Trophoblast cell (in vitro differentiated cells and primary cell): ENCODE measurements at regions not wholly inside any gene's neighbourhood (a gene's known extent, or its start where the extent isn't known, plus 50 kb on each side); places are given as distances from the start of the nearest gene placed in this dataset.

Experiments
- DNase-seq, 2 donors: peaks; one replicate each; pipeline ENCODE4 v3.0.0-alpha.2; 2016
- H2AFZ ChIP-seq: 2 replicates; pipeline ENCODE4 v1.6.1; 2013; ENCODE audit warnings: low read length, moderate library complexity, mild to moderate bottlenecking; ENCODE audit not compliant: insufficient read depth, poor library complexity
- H2AK5ac ChIP-seq: 2 replicates; pipeline ENCODE4 v1.6.1; 2013; ENCODE audit warnings: mild to moderate bottlenecking, low read length
- H2BK120ac ChIP-seq: 2 replicates; pipeline ENCODE4 v1.6.1; 2013; ENCODE audit warnings: low read length, mild to moderate bottlenecking, moderate library complexity; ENCODE audit not compliant: insufficient read depth, poor library complexity
- H2BK12ac ChIP-seq: 2 replicates; pipeline ENCODE4 v1.6.1; 2013; ENCODE audit warnings: mild to moderate bottlenecking, low read length, moderate library complexity
- H2BK5ac ChIP-seq: 2 replicates; pipeline ENCODE4 v1.6.1; 2013; ENCODE audit warnings: low read length, low read depth, moderate library complexity, mild to moderate bottlenecking; ENCODE audit not compliant: poor library complexity
- H3K14ac ChIP-seq: 2 replicates; pipeline ENCODE4 v1.6.1; 2013; ENCODE audit warnings: mild to moderate bottlenecking, low read length
- H3K18ac ChIP-seq: 2 replicates; pipeline ENCODE4 v1.6.1; 2013; ENCODE audit warnings: mild to moderate bottlenecking, low read length
- H3K23ac ChIP-seq: 2 replicates; pipeline ENCODE4 v1.6.1; 2013; ENCODE audit warnings: low read length
- H3K27ac ChIP-seq: 2 replicates; pipeline ENCODE4 v1.5.1; 2013; ENCODE audit warnings: low read depth, mild to moderate bottlenecking, inconsistent platforms, low read length, moderate library complexity
- H3K27me3 ChIP-seq: 2 replicates; pipeline ENCODE4 v1.6.1; 2013; ENCODE audit warnings: inconsistent platforms, mild to moderate bottlenecking, low read length, moderate library complexity; ENCODE audit not compliant: insufficient read depth
- H3K36me3 ChIP-seq, 2 experiments: 1 replicate in 1 of 2; 2 replicates in 1 of 2; pipeline ENCODE4 v1.6.1; 2013; ENCODE audit warnings: low read length in 2 of 2, mild to moderate bottlenecking in 2 of 2, moderate library complexity in 1 of 2; ENCODE audit not compliant: insufficient read depth in 2 of 2, control insufficient read depth in 1 of 2
- H3K4ac ChIP-seq: 2 replicates; pipeline ENCODE4 v1.6.1; 2013; ENCODE audit warnings: low read depth, mild to moderate bottlenecking, low read length, moderate library complexity
- H3K4me1 ChIP-seq, 2 experiments: 1 replicate in 1 of 2; 2 replicates in 1 of 2; pipeline ENCODE4 v1.6.1; 2013; ENCODE audit warnings: low read length in 2 of 2, mild to moderate bottlenecking in 2 of 2, moderate library complexity in 1 of 2; ENCODE audit not compliant: insufficient read depth in 2 of 2, control insufficient read depth in 1 of 2
- H3K4me2 ChIP-seq: 2 replicates; pipeline ENCODE4 v1.6.1; 2013; ENCODE audit warnings: inconsistent platforms, mild to moderate bottlenecking, low read length, moderate library complexity
- H3K4me3 ChIP-seq: 2 replicates; pipeline ENCODE4 v1.5.1; 2013; ENCODE audit warnings: mild to moderate bottlenecking, low read depth, low read length, inconsistent platforms
- H3K79me1 ChIP-seq: one replicate; pipeline ENCODE4 v1.6.1; 2013; ENCODE audit warnings: low read length
- H3K79me2 ChIP-seq: 2 replicates; pipeline ENCODE4 v1.6.1; 2013; ENCODE audit warnings: low read length, mild to moderate bottlenecking; ENCODE audit not compliant: control insufficient read depth, insufficient read depth, poor library complexity
- H3K9ac ChIP-seq: 2 replicates; pipeline ENCODE4 v1.6.1; 2013; ENCODE audit warnings: mild to moderate bottlenecking, low read length
- H3K9me3 ChIP-seq: 2 replicates; pipeline ENCODE4 v1.6.1; 2013; ENCODE audit warnings: low read depth, mild to moderate bottlenecking, control low read depth, inconsistent platforms, low read length; ENCODE audit not compliant: insufficient read depth
- H4K12ac ChIP-seq: 2 replicates; pipeline ENCODE4 v1.6.1; 2013; ENCODE audit warnings: low read depth, mild to moderate bottlenecking, low read length, moderate library complexity
- H4K8ac ChIP-seq: 2 replicates; pipeline ENCODE4 v1.6.1; 2013; ENCODE audit warnings: low read depth, mild to moderate bottlenecking, low read length, moderate library complexity
- H4K91ac ChIP-seq: one replicate; pipeline ENCODE4 v1.6.1; 2013; ENCODE audit warnings: low read depth, mild to moderate bottlenecking, low read length, moderate library complexity
- WGBS: extraction: QIAGEN DNeasy Blood & Tissue Kit; methylation state at CpG from one replicate; pipeline ENCODE4 v1.1.7; 2013; ENCODE audit warnings: missing lambda C conversion rate; ENCODE audit not compliant: insufficient read length, insufficient coverage; ENCODE audit errors: extremely low coverage; 5-methylcytosine and 5-hydroxymethylcytosine counted together

DNA sequence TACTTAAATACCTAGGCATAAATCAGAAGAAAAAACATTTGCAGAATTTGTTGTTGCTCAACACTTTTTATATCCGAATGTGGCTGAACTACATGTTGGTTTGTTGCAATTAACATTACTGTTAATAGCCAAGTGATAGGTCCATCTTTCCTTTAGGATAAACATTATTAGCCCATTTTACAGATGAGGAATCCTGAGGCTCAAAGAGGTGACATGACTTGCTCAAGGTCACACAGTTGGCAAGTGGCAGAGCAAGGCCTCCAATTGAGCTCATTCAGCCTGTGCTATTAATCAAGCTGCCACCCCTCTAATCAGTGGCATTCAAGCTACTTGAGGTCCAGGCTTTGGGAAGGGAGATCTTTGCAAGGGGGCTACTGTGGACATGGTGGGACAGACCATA, 125.8 kb upstream of the ATP2B2 start:
- Histone ChIP-seq H4K12ac (no peak overlapping the region), H2BK12ac (no peak overlapping the region), H2BK120ac (no peak overlapping the region), H3K36me3 (no peaks in the 10 kb centered on the region), H3K4me1 (no peaks in the 10 kb centered on the region), H4K8ac (no peak overlapping the region), H3K9ac (no peak overlapping the region), H2BK5ac (no peak overlapping the region), H3K79me2 (no peaks in the 10 kb centered on the region), H3K9me3 (no peaks in the 10 kb centered on the region), H3K27me3 (no peaks in the 10 kb centered on the region), H3K14ac (no peak overlapping the region), H2AFZ (no peak overlapping the region), H2AK5ac (no peak overlapping the region), H3K4me3 (no peak overlapping the region), H3K4ac (no peak overlapping the region), H3K23ac (no peak overlapping the region), H3K18ac (no peak overlapping the region), H3K27ac (no peak overlapping the region), H3K79me1 (no peaks in the 10 kb centered on the region), H3K4me2 (no peak overlapping the region), H4K91ac (no peak overlapping the region)
- WGBS = no CpG with 5 or more reads among the region's 1 CpG
- no peak for DNase-seq

DNA sequence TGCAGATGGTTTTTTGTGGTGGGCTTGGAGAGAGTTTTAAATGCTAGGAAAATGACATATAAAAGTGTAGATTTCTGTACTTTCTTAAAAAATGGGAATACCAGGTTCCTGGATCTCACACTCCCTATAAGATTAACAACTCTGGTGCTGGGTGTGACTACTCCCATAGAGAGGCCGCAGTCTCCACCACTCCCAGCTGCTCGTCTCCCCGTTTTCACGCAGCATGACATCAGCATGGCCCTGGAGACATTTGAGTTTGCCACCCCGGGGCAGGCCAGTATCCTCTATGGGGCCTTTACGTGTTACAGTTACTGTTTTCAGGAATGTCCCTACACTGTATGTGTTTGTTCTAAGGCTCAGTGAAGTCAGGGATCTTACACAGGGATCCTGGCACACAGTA, 126.7 kb upstream of the ATP2B2 start:
- no CpG with 5 or more reads among the region's 6 CpGs for WGBS

DNA sequence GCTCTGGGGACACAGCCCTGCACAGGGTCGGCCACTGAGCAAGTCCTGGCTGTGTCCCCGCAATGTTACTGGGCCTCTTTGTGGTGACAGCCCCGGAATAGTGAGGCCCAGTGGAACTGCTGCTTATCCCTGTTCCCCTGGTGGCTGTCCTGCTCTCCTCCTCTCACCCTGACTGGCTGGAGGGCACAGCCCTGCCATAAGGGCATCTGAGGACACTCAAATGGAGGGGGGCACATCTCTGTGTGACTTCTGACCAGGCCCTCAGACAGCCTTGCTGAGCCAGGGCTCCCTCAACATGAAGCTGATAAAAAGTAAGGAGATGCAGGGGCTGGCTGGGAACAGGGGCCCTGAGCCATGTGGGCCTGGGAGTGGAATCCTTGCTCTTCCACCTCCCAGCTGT, 127.4 kb upstream of the ATP2B2 start:
- no CpG with 5 or more reads among the region's 3 CpGs for WGBS

More for the DNA sequence above, 126.7 kb upstream of the ATP2B2 start:
- Histone ChIP-seq H3K4me2 (no peak overlapping the region), H3K4me3 (no peak overlapping the region), H3K9me3 (no peaks in the 10 kb centered on the region), H3K14ac (no peak overlapping the region), H3K79me2 (no peaks in the 10 kb centered on the region), H3K36me3 (no peaks in the 10 kb centered on the region), H3K9ac (no peak overlapping the region), H3K18ac (no peak overlapping the region), H2AK5ac (no peak overlapping the region), H3K27me3 (no peaks in the 10 kb centered on the region), H4K8ac (no peak overlapping the region), H4K91ac (no peak overlapping the region), H4K12ac (no peak overlapping the region), H3K4me1 (no peaks in the 10 kb centered on the region), H3K4ac (no peak overlapping the region), H2BK120ac (no peak overlapping the region), H2BK5ac (no peak overlapping the region), H3K79me1 (no peaks in the 10 kb centered on the region), H3K27ac (no peak overlapping the region), H3K23ac (no peak overlapping the region), H2AFZ (no peak overlapping the region), H2BK12ac (no peak overlapping the region)
- no peak for DNase-seq

DNA sequence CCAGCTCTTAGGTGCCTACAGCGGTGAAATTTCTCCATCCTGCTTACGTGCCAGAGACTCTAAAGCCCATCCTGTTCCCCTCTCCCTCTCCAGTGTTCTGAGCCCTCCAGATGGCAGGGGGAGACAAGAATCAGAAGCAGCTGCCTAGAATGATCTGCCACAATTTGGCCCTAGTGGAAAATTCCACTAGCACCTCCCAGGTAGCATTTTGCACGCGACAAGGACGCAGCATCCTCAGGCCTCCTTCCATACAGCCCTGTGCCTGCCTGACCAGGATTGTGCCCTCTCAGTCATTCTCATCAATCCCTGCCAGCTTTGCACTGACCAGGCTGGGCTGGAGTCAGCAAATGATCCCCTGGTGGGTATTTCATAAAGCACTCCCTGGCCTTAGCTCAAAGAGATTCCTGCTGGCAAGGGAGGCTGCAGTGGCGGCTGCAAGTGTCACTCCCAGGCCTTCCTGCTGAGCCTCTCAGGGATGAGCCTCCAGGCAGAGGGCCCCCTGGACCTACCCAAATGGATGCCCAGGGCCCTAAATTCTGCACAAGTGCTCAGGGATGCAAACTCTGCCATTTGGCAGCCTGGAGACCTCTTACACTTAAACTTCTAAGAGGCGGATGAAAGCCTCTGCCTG, 130.2 kb upstream of the ATP2B2 start:
- peaks cover 5% of the 10 kb centered on the region for H3K9me3 ChIP-seq
- no peak overlapping the region for H2BK12ac ChIP-seq
- H3K79me2 ChIP-seq = no peaks in the 10 kb centered on the region
- no peak for DNase-seq
- no peak overlapping the region for H2AK5ac ChIP-seq
- no peaks in the 10 kb centered on the region for H3K4me1 ChIP-seq
- no peak overlapping the region for H3K27ac ChIP-seq
- no peak overlapping the region for H4K12ac ChIP-seq
- H2BK5ac ChIP-seq = no peak overlapping the region
- no peaks in the 10 kb centered on the region for H3K79me1 ChIP-seq
- H2AFZ ChIP-seq = no peak overlapping the region
- H4K8ac ChIP-seq = no peak overlapping the region
- no peak overlapping the region for H3K14ac ChIP-seq
- H3K36me3 ChIP-seq = no peaks in the 10 kb centered on the region
- WGBS = no CpG with 5 or more reads among the region's 7 CpGs
- H4K91ac ChIP-seq = no peak overlapping the region
- H3K27me3 ChIP-seq = no peaks in the 10 kb centered on the region
- no peak overlapping the region for H3K23ac ChIP-seq
- H3K4ac ChIP-seq = no peak overlapping the region
- no peak overlapping the region for H2BK120ac ChIP-seq
- H3K9ac ChIP-seq = no peak overlapping the region
- no peak overlapping the region for H3K4me2 ChIP-seq
- H3K18ac ChIP-seq = no peak overlapping the region
- H3K4me3 ChIP-seq = no peak overlapping the region

More for the DNA sequence above, 127.4 kb upstream of the ATP2B2 start:
- Histone ChIP-seq H4K91ac (no peak overlapping the region), H3K79me2 (no peaks in the 10 kb centered on the region), H4K8ac (no peak overlapping the region), H3K14ac (no peak overlapping the region), H3K27me3 (no peaks in the 10 kb centered on the region), H2AFZ (no peak overlapping the region), H3K9ac (no peak overlapping the region), H3K4ac (no peak overlapping the region), H3K9me3 (no peaks in the 10 kb centered on the region), H2BK120ac (no peak overlapping the region), H3K27ac (no peak overlapping the region), H4K12ac (no peak overlapping the region), H3K4me1 (no peaks in the 10 kb centered on the region), H2BK5ac (no peak overlapping the region), H3K4me2 (no peak overlapping the region), H3K23ac (no peak overlapping the region), H3K36me3 (no peaks in the 10 kb centered on the region), H2AK5ac (no peak overlapping the region), H3K79me1 (no peaks in the 10 kb centered on the region), H3K18ac (no peak overlapping the region), H2BK12ac (no peak overlapping the region), H3K4me3 (no peak overlapping the region)
- no peak for DNase-seq
